Esophagus muscularis mucosa (tissue), 4 donors: ENCODE measurements at regions not wholly inside any gene's neighbourhood (a gene's known extent, or its start where the extent isn't known, plus 50 kb on each side); places are given as distances from the start of the nearest gene placed in this dataset.

Experiments
- DNase-seq: peaks from one replicate; pipeline ENCODE4 v3.0.0-alpha.2; 2017; ENCODE audit errors: extremely low spot score
- H3K27ac ChIP-seq, 4 donors: fragments of 200-600 bp; sonication (generic); replicated peaks in 1 of 4; 1 replicate in 3 of 4; 2 replicates in 1 of 4; pipeline ENCODE4 v1.5.1; 2016 to 2019; ENCODE audit warnings: mild to moderate bottlenecking in 1 of 4
- H3K27me3 ChIP-seq, 4 donors: fragments of 200-600 bp; sonication (generic); one replicate each; pipeline versions ENCODE4 v1.5.1 to v1.6.0; 2016 to 2019
- H3K36me3 ChIP-seq, 4 donors: fragments of 200-600 bp; sonication (generic); one replicate each; pipeline ENCODE4 v1.5.1; 2016 to 2019
- H3K4me1 ChIP-seq, 4 donors: fragments of 200-600 bp; sonication (generic); one replicate each; pipeline ENCODE4 v1.5.1; 2016 to 2019
- H3K4me3 ChIP-seq, 4 donors: fragments of 200-600 bp; sonication (generic); 1 replicate in 2 of 4; 2 replicates in 2 of 4; pipeline ENCODE4 v1.5.1; 2016 to 2019; ENCODE audit warnings: mild to moderate bottlenecking in 4 of 4, moderate library complexity in 1 of 4
- H3K9me3 ChIP-seq, 4 donors: fragments of 200-600 bp; sonication (generic); 1 replicate in 3 of 4; 2 replicates in 1 of 4; pipeline ENCODE4 v1.5.1; 2016 to 2019
- CTCF ChIP-seq, 3 experiments: fragments of 200-600 bp in 2 of 3; fragments of 450-650 bp in 1 of 3; sonication (generic) in 2 of 3; IDR thresholded peaks; one replicate each; pipeline ENCODE4 v1.5.1; 2017 to 2019; ENCODE audit warnings: antibody characterized with exemption in 3 of 3, mild to moderate bottlenecking in 2 of 3, moderate library complexity in 1 of 3
- EP300 ChIP-seq: sonication (generic); formaldehyde crosslinking; IDR thresholded peaks from one replicate; pipeline ENCODE4 v1.6.1; 2017; ENCODE audit warnings: antibody characterized with exemption
- POLR2A ChIP-seq: fragments of 450-650 bp; IDR thresholded peaks from one replicate; pipeline ENCODE4 v1.6.1; 2017; ENCODE audit warnings: antibody characterized with exemption, moderate library complexity, mild to moderate bottlenecking, low read depth
- POLR2AphosphoS5 ChIP-seq, 2 donors: sonication (generic); formaldehyde crosslinking; IDR thresholded peaks; one replicate each; pipeline ENCODE4 v1.6.1; 2017; ENCODE audit warnings: antibody characterized with exemption in 2 of 2
- WGBS: methylation state at CpG from one replicate; pipeline ENCODE4 v1.1.5; 2018; 5-methylcytosine and 5-hydroxymethylcytosine counted together
- intact Hi-C: fragments of 100-400 bp; cut with DNase I; formaldehyde crosslinking; loops from one replicate; pipeline ENCODE4 v1.15.1; 2023

- no peaks in the 10 kb centered on the region for H3K36me3 ChIP-seq
- TF ChIP-seq EP300: no peak
- TF ChIP-seq POLR2A: no peak
- TF ChIP-seq POLR2AphosphoS5 (IDR thresholded peaks at IDR 0.05): no peak
- TF ChIP-seq CTCF (IDR thresholded peaks at IDR 0.05): no peak
- no peak overlapping the region for H3K4me3 ChIP-seq
- H3K27ac ChIP-seq: no peak overlapping the region
- H3K4me1 ChIP-seq: peaks cover 0 to 4% (median 0%) of the 10 kb centered on the region in 4 donors
- H3K9me3 ChIP-seq: no peaks in the 10 kb centered on the region
- peaks cover 0 to 35% (median 0%) of the 10 kb centered on the region in 4 donors for H3K27me3 ChIP-seq
- 88% methylated on average over 5 of the region's 5 CpGs for WGBS
- intact Hi-C loops: no loop called here
- peak; percentile 45 for DNase-seq
Measured at GRCh38 chr2:104757056-104757455, 96.9 kb upstream of the POU3F3 start.

- intact Hi-C loops: no loop called here
- Histone ChIP-seq H3K4me3 (no peak overlapping the region), H3K36me3 (no peaks in the 10 kb centered on the region), H3K27me3 (peaks cover 0 to 34% (median 0%) of the 10 kb centered on the region in 4 donors), H3K9me3 (no peaks in the 10 kb centered on the region), H3K4me1 (peaks cover 0 to 4% (median 0%) of the 10 kb centered on the region in 4 donors), H3K27ac (no peak overlapping the region)
- no peak for TF ChIP-seq CTCF (IDR thresholded peaks at IDR 0.05)
- TF ChIP-seq POLR2A: no peak
- no peak for TF ChIP-seq POLR2AphosphoS5 (IDR thresholded peaks at IDR 0.05)
- TF ChIP-seq EP300: no peak
- DNase-seq: peak; percentile 79
- WGBS: 13% methylated on average over 9 of the region's 9 CpGs
Measured at GRCh38 chr2:104758199-104758620, 95.7 kb upstream of the POU3F3 start.

- 89% methylated on average over 8 of the region's 8 CpGs for WGBS
- peak; percentile 53 for DNase-seq
Measured at GRCh38 chr2:104762031-104762430, 91.9 kb upstream of the POU3F3 start.

GRCh38 chr2:104766683-104767082 is 87.2 kb upstream of the POU3F3 start:
- Histone ChIP-seq H3K4me3 (no peak overlapping the region), H3K9me3 (peaks cover 0 to 3% (median 0%) of the 10 kb centered on the region in 4 donors), H3K27ac (no peak overlapping the region), H3K27me3 (no peaks in the 10 kb centered on the region), H3K4me1 (no peaks in the 10 kb centered on the region), H3K36me3 (no peaks in the 10 kb centered on the region)
- intact Hi-C loops: no loop called here
- WGBS: 66% methylated on average over 10 of the region's 10 CpGs
- no peak for TF ChIP-seq POLR2AphosphoS5 (IDR thresholded peaks at IDR 0.05)
- no peak for TF ChIP-seq POLR2A
- DNase-seq: no peak

More at GRCh38 chr2:104762031-104762430, 91.9 kb upstream of the POU3F3 start:
- intact Hi-C loops: no loop called here
- Histone ChIP-seq H3K9me3 (no peaks in the 10 kb centered on the region), H3K4me1 (peaks cover 0 to 4% (median 0%) of the 10 kb centered on the region in 4 donors), H3K27me3 (peaks cover 0 to 5% (median 0%) of the 10 kb centered on the region in 4 donors), H3K27ac (no peak overlapping the region), H3K36me3 (no peaks in the 10 kb centered on the region), H3K4me3 (no peak overlapping the region)
- TF ChIP-seq POLR2AphosphoS5 (IDR thresholded peaks at IDR 0.05) (no peak), CTCF (IDR thresholded peaks at IDR 0.05) (no peak), EP300 (no peak), POLR2A (no peak)

- TF ChIP-seq EP300: no peak
- H3K4me1 ChIP-seq: no peaks in the 10 kb centered on the region
- 57% methylated on average over 3 of the region's 3 CpGs for WGBS
- peaks cover 0 to 3% (median 0%) of the 10 kb centered on the region in 4 donors for H3K9me3 ChIP-seq
- H3K27me3 ChIP-seq: no peaks in the 10 kb centered on the region
- H3K27ac ChIP-seq: no peak overlapping the region
- no peaks in the 10 kb centered on the region for H3K36me3 ChIP-seq
- DNase-seq: no peak
- no peak overlapping the region for H3K4me3 ChIP-seq
- intact Hi-C loops: no loop called here
Measured at GRCh38 chr2:104768694-104769093, 85.2 kb upstream of the POU3F3 start.

GRCh38 chr2:104769096-104769495 is 84.8 kb upstream of the POU3F3 start:
- 87% methylated on average over 1 of the region's 1 CpG for WGBS
- DNase-seq: no peak
- H3K27me3 ChIP-seq: no peaks in the 10 kb centered on the region
- H3K27ac ChIP-seq: no peak overlapping the region
- H3K4me3 ChIP-seq: no peak overlapping the region
- no peaks in the 10 kb centered on the region for H3K4me1 ChIP-seq
- TF ChIP-seq CTCF (IDR thresholded peaks at IDR 0.05) (no peak), EP300 (no peak), POLR2AphosphoS5 (IDR thresholded peaks at IDR 0.05) (no peak), POLR2A (no peak)
- peaks cover 0 to 3% (median 0%) of the 10 kb centered on the region in 4 donors for H3K9me3 ChIP-seq
- intact Hi-C loops: no loop called here
- no peaks in the 10 kb centered on the region for H3K36me3 ChIP-seq
